NCI-H2196 (cell line): ENCODE measurements at regions not wholly inside any gene's neighbourhood (a gene's known extent, or its start where the extent isn't known, plus 50 kb on each side); places are given as distances from the start of the nearest gene placed in this dataset.

Experiments
- DNase-seq: peaks from one replicate; lab custom pipeline; 2025; ENCODE audit not compliant: unreplicated experiment; lab: John Stamatoyannopoulos, UW

DNA sequence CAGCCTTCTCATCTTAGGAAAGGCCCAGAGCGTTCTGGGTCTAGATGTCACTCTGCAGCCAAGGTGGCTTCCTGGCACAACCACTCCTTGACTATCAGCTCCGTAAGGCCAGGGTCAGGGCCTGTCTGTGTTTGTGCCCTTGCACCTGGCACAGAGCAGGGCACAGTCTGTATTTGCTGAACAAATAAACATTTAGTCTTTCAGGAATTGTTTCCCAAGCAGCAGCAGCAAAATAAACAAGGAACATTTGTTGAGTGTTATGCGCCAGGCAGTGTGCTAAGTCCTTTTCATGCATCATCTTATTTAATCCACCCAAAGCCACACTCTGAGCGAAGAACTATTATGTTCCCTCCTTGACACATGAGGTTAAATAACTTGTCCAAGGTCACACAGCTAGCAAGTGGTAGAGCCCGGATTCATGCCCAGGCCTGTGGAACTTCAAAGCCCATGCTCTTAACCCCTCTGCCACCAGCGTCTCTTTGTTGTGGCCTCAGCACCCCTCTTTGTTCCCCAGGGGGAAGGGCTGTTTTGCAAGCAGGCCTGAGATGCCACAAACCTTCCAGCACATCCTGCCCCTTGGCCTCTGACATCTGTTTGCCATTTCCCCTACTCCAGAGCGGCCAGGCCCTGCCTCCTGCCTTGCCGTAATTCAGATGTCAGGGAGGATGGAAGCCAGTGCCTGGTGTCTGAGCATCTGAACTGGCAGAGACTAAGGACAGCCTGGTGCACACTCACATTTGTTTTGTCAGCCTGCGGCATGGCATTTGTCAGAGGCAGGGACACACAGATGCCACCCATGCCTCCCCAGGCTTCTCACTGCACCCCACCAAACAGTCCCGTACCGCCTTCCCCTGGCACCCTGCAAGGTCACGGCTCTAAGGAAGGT lies 325.8 kb upstream of the ZMIZ1 start:
- DNase-seq: no peak

DNA sequence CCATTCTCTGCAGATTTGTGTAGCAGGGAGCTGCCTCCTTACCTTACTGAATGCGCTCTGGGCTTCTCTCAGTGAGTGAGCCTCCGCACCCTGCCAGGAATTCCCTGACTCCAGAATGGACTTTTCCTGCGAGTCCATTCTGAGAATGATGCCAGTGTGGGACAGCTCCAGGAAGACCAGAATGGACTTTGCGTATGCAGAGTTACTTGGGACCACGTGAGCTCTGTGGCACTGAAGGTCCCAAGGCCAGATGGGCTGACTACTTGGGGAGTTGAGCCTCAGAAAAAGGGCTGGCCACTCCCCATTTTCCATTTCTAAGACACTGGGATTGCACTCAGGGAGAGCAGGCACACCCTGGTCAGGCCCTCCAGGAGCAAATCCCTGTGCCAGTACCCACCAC lies 324.7 kb upstream of the ZMIZ1 start:
- no peak for DNase-seq

DNA sequence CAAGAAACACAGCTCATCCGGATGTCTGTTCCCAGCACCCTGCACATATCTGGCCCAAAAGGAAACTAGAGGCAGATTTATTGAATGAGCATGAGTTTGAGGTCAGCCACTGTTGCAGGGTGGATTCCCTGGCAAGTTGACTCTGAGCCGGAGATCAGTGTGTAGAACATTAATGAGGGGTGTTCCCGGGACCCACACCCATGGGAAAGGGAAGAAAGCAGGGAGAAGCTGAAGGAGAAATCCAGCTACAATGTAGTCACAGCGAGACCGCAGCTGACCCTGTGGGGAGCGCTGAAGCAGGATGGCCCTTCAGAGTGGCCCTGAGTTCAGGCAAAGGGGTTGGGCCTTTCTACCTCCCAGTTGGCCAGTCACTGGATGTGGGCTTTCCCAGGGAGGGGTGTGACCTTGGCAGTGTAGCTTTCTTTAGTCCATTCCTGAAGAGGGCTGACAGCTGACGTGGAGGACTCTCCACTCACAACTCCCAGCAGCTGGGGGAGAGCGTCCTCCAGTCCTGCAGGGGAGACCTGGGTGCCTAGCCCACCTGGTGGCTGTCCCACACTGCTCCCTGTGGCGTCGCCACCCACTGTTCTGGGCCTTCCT lies 324.2 kb upstream of the ZMIZ1 start:
- DNase-seq: no peak

DNA sequence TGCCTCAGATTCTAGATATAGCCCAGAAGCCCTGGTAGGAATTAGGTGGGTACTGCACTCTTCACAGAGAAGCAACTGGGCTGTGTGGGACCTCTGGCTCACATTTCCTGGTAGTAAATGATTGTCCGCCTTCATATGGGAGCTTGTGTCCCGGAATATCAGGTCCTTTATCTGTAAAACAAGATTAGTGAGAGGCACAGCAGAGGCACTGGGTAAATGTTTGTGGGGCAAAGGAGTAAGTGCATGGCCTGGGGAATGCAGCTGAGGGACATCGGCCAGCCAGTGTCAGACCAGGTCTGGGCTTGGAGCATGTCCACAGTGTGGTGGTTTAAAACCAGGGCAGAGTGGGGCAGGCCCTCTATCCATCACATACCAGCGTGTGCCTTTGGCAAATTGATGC lies 323.3 kb upstream of the ZMIZ1 start:
- no peak for DNase-seq

DNA sequence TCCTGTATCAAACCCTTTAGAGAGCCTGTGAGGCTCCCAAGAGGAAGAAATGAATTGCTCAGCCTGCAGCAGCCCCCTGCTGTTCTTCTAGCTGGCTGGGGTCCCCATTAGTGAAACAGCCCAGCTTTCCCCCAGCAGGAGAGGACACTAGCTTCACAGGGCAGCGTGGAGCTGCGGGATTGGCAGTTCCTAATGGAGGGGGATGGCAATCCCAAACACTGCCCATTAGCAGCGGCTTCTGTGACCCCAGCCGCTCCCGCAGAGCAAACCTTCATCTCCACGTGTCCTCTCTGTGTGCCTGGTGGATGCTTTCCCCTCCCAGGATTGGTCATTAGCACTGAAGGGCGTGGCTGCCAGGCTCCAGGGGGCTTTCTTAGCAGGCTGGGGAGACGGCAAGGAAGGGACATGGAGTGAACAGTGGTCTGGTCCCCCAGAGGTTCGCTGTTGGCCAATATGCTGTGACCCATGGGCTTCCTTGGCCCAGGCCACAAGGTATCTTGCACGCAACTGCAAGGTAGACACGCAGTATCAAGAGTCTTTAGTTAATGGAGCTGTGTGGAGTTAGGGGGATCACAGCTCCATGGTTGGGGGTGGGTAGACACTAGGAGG lies 322.5 kb upstream of the ZMIZ1 start:
- no peak for DNase-seq

DNA sequence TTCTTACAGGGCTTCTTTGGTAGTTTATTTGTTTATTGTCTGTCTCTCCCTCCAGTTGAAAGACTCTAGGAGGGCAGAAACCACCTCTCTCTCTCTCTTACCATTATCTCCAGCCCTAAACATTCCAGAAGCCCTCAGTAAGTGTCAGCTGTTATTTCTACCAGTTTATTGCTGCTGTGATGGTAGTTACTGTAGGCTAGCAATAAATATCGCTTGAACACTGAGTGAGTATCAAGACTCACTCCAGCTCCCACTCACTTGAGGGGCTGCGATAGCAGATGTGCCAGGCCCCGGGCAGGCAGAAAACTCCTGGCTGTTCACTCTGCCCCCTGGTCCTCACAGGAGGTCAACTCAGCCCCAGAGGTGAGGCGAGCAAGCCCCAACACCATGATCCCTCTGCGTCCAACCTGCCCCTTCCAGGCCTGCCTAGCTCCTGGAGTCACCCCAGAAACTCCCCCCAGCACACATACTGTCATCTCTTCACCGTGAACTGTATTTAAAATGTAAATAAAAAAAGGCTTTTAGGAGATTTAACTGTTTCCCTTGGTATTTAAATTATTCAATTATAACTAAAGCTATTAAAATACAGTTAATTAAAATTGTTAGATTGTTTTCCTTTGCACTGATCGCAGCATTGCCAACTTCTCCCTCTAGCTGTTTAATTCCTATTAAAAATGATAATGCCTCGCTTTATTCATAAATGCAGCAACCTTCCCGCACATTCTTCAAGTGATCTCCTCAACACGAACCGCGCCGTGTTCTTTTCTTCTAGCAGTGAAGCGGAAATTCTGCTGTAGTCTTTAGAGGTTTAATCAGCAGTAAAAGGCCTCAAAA lies 321.1 kb upstream of the ZMIZ1 start:
- no peak for DNase-seq

DNA sequence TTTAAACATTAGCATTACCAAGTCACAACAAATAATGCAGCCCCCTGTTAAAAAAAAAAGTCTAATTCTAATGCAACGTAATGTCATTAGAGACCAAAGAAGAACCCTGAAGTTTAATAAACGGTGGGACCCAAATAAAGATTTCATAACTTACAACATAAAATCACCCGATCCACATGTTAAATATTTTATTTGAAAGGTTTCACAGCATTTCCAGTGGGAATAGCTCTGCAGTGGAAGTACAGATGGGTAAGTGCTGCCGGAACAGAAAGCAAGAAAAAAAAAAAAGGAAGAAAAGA lies 320.6 kb upstream of the ZMIZ1 start:
- DNase-seq: no peak

DNA sequence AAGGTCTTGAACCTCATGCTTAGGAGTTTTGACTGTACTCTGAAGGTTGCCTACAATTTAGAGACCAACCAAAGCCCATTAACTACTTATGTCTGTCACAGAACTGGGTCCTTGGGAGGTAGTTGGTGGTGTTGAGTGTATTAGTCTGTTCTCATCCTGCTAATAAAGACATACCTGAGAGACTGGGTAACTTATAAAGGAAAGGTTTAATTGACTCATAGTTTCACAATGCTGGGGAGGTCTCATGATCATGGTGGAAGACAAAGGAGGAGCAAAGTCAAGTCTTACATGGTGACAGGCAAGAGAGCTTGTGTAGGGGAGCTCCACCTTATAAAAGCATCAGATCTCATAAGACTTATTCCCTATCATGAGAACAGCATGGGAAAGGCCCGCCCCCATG lies 319.6 kb upstream of the ZMIZ1 start:
- no peak for DNase-seq

DNA sequence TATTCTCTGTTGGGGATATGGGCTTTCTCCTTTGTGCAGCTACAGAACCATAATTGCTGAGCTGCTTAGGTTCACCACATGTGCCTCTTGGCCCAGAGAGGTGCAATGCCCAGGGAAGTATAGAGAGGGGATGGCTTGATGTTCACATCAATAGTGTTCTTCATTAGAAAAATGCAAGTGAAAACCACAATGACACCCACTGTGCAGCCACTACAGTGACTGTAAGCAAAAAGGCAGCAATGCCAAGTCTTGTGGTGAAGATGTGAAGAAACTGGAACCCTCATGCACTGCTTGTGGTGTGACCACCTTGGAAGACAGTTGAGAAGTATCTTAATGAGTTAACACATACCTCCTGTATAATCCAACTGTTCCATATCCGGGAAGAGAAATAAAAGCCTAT lies 318.9 kb upstream of the ZMIZ1 start:
- DNase-seq: no peak

DNA sequence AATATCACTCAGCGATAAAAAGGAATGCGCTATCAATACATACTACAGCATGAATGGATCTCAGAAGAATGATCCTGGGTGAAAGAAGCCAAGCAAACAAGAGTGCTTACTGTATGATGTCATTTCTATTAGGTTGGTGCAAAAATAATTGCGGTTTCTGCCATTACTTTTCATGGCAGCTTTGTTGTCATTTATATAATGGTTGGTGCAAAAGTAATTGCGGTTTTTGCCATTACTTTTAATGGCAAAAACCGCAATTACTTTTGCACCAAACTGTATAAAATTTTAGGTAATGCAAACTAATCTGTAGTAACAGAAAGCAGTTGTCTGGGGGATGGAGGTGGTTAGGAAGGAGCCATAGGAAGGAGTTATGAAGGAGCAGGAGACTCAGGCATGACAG lies 318.3 kb upstream of the ZMIZ1 start:
- no peak for DNase-seq

DNA sequence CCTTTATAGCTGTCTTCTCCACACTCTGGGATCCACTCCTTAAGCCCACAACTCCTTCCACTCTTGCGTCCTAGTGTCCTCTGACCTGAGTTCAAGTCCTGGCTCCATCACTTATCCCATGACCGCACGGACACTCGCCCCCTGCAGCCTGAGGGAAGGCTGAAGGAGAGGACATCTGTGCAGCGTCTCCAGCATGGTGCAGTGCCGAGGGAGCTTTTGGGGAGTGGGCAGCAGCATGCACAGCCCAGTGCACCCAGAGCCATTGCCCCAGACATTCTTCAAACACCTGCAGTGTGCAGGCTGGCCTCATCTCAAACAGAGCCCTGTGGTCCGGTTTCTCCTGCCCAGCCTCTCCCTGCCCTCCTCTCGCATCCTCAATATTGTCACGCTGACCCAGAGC lies 317.1 kb upstream of the ZMIZ1 start:
- DNase-seq: no peak

DNA sequence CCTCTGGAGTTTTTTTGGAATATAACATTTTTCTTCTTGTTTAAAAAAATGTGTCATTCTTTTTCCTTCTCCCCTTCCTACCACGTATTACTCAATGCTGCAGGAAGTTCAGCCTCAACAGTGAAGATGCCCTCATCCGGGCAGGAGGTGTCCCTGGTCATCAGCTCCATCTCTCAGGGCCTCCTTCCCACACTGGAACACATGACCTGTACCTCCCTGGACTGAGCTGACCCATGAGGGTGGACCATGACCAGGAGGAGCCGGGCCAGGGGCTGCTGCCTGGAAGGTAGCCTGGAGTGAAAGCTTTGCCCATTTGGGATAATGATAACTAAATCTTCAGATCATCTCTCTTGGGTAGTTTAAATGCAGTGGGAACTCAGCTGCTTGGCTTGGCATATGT lies 316.5 kb upstream of the ZMIZ1 start:
- DNase-seq: no peak

DNA sequence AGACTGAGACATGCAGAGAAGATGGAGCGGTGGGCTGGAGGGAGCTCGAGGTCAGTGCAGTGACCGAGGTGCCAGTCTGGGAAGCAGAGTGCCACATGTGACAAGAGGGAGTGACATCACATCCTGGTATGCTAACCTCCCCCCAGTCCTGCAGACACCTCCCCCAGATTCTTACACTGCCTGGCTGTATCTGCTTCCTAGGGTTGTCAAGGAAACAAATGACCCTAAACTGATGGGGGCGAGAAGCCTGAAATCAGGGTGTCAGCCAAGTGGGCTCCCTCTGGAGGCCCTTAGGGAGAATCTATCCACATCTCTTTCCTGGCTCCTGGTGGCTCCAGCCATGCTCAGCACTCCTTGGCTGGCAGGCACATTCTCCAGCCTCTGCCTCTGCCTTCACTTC lies 316.1 kb upstream of the ZMIZ1 start:
- no peak for DNase-seq

DNA sequence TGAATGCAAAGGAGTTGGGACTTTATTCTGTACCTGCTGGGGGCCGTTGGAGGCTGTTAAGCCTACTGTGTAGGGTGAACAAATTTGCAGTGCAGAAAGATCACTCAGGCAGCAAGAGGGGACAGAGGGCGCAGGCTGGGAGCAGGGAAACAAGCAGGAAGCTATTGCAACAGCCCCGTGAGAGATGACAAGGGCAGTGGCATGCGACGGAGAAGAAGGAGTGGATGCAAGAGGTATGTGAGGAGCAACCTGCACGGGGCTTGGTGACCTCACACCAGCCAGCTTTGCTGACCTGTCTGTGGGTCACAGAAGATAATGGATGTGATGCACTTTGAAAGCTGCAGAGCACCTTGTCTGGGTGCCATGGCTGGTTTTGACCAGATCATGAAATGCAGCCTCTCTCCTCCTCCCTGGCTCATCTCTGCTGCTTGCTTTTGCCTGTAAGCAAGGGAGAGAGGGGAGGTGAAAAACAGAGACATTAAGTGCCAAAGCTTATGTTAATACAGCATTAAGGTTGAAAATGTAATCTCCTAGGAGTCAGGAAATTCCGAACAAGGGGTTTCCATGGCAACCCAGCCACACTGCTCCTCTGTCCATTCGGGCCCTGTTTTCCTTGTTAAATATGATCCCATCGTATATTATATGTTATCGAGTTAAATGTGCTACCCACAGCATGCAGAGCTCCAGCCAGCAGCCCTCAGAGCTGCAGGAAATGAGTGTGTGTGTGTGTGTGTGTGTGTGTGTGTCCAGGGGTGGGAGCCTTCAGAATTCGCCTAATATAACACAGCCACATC lies 314.3 kb upstream of the ZMIZ1 start:
- peak; percentile 5 for DNase-seq

DNA sequence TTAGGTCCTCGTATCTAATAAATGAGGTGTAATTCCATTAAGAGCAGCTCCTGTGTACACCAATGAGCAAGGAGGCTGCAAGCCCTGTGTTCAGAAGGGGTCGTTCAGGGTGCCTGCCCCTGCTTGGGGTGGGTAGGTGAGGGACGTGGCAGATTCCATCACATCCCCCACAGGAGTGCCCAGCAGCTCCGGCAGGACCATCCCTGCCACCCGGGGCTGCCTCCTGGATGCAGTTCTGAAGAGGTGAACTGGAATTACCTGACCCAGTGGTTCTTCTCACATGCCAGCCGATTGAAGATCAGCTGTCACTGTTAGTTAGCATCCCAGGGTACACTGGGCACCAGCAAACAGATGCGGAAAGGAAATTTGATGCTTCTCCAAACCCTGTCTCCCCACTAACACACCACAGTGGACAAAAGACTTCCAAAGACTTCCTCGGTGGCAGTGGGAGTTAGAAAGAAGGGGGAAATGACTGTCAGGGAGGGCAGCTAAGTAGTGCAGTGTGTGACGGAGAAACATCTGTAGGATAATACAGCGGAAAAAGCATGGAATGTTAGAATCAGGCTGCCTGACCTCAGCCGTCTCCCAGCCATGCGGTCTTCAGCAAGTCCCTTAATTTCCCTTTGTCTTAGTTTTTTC lies 313.6 kb upstream of the ZMIZ1 start:
- no peak for DNase-seq

DNA sequence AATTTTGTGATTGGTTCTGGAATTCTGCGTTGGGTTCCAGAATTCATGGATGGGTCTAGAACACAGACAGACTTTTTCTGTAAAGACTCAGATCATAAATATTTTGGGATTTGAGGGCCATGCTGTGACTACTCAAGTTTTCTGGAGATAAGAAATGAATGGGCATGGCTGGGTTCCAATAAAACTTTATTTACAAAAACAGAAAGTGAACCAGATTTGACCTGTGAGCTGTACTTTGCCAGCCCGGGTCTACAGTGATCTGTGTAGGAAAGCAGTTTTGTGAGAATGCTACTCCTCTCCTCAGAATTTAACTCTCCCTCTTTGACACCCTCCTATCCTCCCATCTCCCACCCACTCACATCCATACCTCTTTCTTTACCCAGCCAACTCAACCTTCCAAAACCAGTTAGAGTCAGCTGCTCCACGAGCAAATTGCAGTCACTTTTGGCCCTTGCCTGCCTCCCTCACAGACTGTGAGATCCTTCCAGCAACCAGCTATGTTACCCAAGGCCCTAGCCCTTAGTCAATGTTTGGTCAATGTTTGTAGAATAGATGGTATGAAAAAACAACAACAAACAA lies 312.8 kb upstream of the ZMIZ1 start:
- DNase-seq: no peak

DNA sequence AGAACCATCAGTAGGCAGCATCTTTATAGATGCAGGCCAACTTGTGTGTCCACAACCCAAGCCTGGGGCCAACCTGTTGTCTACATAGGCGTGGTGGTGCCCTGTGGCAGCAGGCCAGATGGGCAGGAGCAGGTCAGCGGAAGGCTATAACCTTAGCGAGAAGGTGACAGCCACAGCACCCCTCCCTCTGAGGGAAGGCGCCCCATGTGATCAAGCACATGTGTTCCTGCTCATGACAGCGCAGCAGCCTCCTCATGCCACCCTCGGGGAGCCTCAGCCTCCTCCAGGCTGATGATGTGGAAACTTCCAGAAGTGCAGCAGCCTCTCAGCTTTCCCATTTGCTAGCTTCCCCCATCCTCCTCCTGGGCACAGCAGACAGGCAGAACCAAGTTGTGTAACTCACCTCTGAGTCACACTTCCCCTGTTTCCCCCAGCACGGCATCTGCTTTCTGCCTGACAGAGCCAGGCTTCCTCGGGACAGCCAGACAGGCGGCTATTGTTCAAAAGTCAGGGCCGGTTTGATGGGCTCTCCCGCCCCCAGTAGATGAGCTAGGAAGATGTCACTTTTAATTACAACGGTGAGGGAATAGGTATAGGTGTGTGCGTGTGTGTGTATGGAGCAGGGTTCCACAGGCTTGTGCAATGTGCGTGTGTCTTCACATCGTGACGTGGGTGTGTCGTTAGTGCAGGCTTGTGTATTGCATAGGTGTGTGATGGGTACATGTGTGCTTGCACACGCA lies 312.0 kb upstream of the ZMIZ1 start:
- no peak for DNase-seq

DNA sequence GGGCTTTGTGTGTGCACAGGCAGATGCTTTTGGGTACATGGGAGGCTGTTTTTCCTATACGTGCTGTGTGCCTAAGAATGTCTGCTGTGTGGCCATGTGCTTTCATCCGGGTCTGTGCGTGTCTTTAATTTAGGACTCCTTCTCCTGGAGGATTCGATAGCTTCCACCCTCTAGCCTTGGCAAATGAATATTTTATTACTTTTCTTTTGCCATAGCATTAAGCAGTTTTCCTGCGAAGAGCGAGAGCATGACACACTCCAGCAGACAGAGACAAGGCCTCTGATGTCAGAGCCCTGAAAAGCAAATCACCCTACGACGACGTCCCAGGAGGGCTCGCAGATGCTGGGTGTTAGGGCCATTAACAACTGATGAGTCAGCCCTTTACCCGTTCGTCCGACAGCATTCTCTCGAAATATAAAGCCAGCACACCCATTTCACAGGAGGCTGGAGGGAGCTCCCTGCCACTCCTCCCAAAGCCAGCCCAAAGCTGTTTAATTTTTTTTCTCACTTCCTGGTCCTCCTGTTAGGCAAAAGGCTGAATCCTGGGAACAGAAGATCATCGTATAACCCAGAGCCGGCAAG lies 311.3 kb upstream of the ZMIZ1 start:
- DNase-seq: no peak

DNA sequence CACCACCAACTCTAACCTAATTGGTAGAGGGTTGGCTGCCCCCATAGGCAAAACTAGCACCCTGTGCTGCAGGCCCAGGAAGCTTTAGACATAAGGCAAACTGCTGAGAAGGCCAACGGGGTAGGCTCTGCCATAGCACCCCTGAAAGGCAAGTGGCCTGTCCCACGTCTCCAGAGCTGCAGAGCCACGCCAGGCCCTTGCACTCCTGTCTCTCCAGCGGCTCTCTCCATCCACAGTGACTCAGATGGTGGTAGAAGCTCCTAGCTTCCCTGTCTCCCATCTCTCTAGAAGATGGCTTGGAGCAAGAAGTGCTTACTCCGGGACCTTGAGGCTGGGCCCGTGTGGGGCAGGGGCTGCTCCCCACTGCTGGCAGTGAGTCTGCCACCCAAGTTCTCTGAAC lies 310.6 kb upstream of the ZMIZ1 start:
- no peak for DNase-seq
